Brain microvascular endothelial cell (primary cell): ENCODE measurements at regions not wholly inside any gene's neighbourhood (a gene's known extent, or its start where the extent isn't known, plus 50 kb on each side); places are given as distances from the start of the nearest gene placed in this dataset.
"Not testable (repeated sequence)": the region's sequence is repeated elsewhere in the genome, so short reads cannot be mapped to it uniquely, and the experiment has no call there.

Source experiments
- DNase-seq: peaks from one replicate; pipeline ENCODE4 v3.0.0-alpha.2; 2020
- H3K27ac ChIP-seq: fragments of 250-450 bp; sonication (Bioruptor Pico); 2 replicates; pipeline ENCODE4 v1.5.1; 2020; ENCODE audit warnings: mild to moderate bottlenecking, moderate library complexity
- H3K27me3 ChIP-seq: fragments of 250-450 bp; sonication (Bioruptor Pico); replicated peaks from 2 replicates; pipeline ENCODE4 v1.5.1; 2020; ENCODE audit warnings: mild to moderate bottlenecking
- H3K36me3 ChIP-seq: fragments of 250-450 bp; sonication (Bioruptor Pico); replicated peaks from 2 replicates; pipeline ENCODE4 v1.5.1; 2020; ENCODE audit warnings: mild to moderate bottlenecking
- H3K4me3 ChIP-seq: 2 replicates; pipeline ENCODE4 v1.5.1; 2011; ENCODE audit warnings: low read depth, mild to moderate bottlenecking, control low read depth, low read length, moderate library complexity
- CTCF ChIP-seq: IDR thresholded peaks from 2 replicates; pipeline ENCODE4 v1.5.1; 2011; ENCODE audit warnings: low read depth, mild to moderate bottlenecking, moderate library complexity, low read length, control low read depth, inconsistent platforms; ENCODE audit errors: missing control alignments
- in situ Hi-C: cut with HindIII; loops from 2 replicates; pipeline ENCODE4 v1.10.0; 2017; ENCODE audit warnings: low sequenced_read_pairs, low pct_ligation_motif_present

- DNase-seq, H3K27ac ChIP-seq, in situ Hi-C loops, H3K27me3 ChIP-seq, H3K36me3 ChIP-seq, H3K4me3 ChIP-seq: not testable (repeated sequence)
These were observed 104.3 kb downstream of the MTPN start for GRCh38 chr7:135872861-135873260.

- Histone ChIP-seq H3K36me3 (no peaks in the 10 kb centered on the region), H3K27me3 (no peaks in the 10 kb centered on the region), H3K27ac (no peak overlapping the region), H3K4me3 (no peak overlapping the region)
- DNase-seq, result no peak
- in situ Hi-C loops, result no loop called here
- no peak for TF ChIP-seq CTCF
These were observed 114.2 kb upstream of the FAM180A start for GRCh38 chr7:135862586-135863340.

- Histone ChIP-seq H3K27ac (no peak overlapping the region), H3K4me3 (no peak overlapping the region), H3K36me3 (no peaks in the 10 kb centered on the region), H3K27me3 (no peaks in the 10 kb centered on the region)
- peak; percentile 18 for DNase-seq
- TF ChIP-seq CTCF, result no peak
- in situ Hi-C loops, result no loop called here
These were observed 110.9 kb upstream of the FAM180A start for GRCh38 chr7:135859538-135859937.

GRCh38 chr7:135858851-135859250 lies 110.2 kb upstream of the FAM180A start:
- no peak overlapping the region for H3K27ac ChIP-seq
- DNase-seq, result no peak
- in situ Hi-C loops, result no loop called here
- H3K36me3 ChIP-seq, result no peaks in the 10 kb centered on the region
- H3K4me3 ChIP-seq, result no peak overlapping the region
- H3K27me3 ChIP-seq, result no peaks in the 10 kb centered on the region
- TF ChIP-seq CTCF, result no peak

GRCh38 chr7:135858379-135858778 lies 109.8 kb upstream of the FAM180A start:
- in situ Hi-C loops, result no loop called here
- Histone ChIP-seq H3K27ac (no peak overlapping the region), H3K27me3 (no peaks in the 10 kb centered on the region), H3K36me3 (no peaks in the 10 kb centered on the region), H3K4me3 (no peak overlapping the region)
- DNase-seq, result no peak
- TF ChIP-seq CTCF, result no peak

GRCh38 chr7:135857519-135858274 lies 109.1 kb upstream of the FAM180A start:
- Histone ChIP-seq H3K4me3 (no peak overlapping the region), H3K27ac (no peak overlapping the region), H3K27me3 (no peaks in the 10 kb centered on the region), H3K36me3 (no peaks in the 10 kb centered on the region)
- in situ Hi-C loops, result no loop called here
- no peak for DNase-seq
- no peak for TF ChIP-seq CTCF
